Kidney glomerular epithelial cell (primary cell): ENCODE measurements at regions not wholly inside any gene's neighbourhood (a gene's known extent, or its start where the extent isn't known, plus 50 kb on each side); places are given as distances from the start of the nearest gene placed in this dataset.

Experiments
- DNase-seq: peaks from one replicate; lab custom pipeline; 2025; lab: John Stamatoyannopoulos, UW

GRCh38 chr14:89521988-89522387 is 105.0 kb upstream of the FOXN3 start:
- DNase-seq: no peak

DNA sequence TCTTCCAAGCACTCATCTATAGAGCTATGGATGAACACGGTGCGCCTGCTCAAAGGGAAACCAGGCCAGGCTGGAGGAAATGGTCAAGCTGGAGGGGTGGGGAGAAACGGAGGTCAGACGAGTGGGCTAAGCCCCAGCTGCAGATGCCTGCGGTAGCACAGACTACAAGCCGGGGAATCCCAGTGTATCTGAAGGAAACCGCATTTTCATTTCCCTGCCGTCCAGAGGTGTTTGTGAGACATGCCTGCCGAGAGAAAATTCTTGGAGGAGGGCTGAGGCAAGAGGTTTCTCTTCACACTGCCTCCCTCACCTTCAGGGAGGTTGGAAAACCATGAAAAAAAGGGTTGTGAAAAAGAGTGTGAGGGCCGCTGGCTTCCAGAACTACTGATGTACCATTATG is 102.0 kb upstream of the FOXN3 start:
- no peak for DNase-seq

GRCh38 chr14:89516173-89516572 is 99.1 kb upstream of the FOXN3 start:
- DNase-seq: no peak

- DNase-seq: no peak
Observed at GRCh38 chr14:89514601-89515000, 97.6 kb upstream of the FOXN3 start.

DNA sequence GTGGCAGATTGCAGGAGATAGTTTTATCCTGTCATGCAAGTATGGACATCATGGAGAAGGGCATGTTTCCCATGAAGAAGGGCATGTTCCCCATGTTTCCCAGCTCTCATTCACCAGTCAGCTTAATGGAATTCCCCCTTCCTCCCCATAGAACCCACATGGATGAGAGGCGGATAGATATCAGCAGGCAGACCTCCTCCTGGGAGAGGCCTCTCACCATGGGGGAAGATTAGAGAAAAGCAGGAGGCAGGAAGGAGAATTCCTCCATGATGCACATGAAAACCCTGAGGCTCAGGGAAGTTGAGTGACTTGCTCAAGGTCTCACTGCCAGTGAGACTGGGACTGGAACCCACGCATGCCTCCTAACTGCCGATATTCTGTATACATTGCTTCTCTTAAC is 92.9 kb upstream of the FOXN3 start:
- no peak for DNase-seq

DNA sequence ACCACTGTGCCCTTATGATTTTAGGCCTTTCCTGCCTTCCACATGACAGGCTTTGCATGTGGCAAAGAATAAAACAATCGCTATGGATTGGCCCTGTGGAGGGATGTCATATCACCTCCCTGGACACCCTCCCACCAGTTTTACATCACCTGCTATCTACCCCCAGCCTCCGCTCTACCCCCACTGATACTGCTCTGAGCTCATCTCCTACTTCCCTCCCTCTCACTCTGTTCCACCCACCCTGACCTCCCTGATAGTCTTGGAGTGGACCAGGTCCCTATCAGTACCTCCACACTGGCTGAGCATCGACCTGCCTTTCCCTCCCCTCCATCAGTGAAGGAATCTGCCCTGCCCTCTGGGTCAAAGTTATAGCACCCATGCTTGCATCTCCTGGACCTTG is 91.8 kb upstream of the FOXN3 start:
- no peak for DNase-seq

- DNase-seq: peak; percentile 36
Observed at GRCh38 chr14:89507926-89508460, 91.0 kb upstream of the FOXN3 start.

DNA sequence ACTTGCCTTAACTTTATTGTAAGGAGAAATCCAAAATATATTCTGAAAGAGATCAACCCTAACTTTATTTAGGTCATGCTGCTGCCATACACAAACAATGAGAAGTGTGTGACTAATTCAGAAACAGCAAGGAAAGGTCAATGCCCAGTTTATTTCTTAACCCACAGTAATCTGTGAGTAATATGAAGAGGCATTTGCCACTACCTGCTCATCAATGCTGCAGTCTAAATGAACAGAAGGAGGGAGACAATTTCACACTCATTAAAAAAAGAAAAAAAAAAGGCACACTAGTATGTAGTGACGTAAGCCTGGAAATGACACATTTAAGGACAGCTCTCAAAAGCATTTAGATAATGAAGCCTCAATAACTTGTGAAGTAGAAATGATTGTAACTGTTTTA is 90.5 kb upstream of the FOXN3 start:
- peak; percentile 92 for DNase-seq

GRCh38 chr14:89506891-89507452 is 89.9 kb upstream of the FOXN3 start:
- peak; percentile 77 for DNase-seq

DNA sequence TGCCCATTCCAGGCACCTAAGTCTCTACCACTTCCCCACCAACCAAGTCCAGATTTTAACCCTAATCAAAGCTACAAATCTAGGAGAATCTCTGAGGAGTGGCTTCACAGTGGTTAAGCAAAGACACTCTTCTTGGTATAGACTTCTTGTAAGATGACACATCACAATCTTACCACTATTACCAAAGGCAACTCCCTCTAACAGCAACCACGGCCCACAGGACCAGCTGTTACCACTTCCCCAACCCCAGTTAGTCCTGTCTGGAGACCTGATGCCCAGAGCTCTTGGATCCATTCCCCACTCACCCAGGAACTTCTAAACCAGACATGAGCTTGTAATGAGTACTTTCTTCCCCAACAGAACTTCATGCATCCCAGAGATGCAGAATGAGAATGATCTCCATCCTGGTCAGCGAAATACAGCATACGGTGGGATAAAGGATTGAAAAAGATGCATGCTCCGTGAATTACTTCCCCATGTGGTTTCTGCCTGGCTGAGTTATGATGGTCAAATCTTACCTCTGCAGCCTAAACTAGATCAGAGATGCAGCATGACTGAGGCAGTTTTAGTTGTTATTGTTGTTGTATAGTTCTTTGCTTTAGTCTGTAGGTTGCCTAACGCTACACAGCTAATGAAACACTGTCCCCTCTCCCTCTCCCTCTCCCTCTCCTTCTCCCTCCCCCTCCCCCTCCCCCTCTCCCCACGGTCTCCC is 87.7 kb upstream of the FOXN3 start:
- DNase-seq: peak; percentile 45

GRCh38 chr14:89504091-89504490 is 87.1 kb upstream of the FOXN3 start:
- DNase-seq: no peak

- DNase-seq: no peak
Observed at GRCh38 chr14:89503431-89503996, 86.5 kb upstream of the FOXN3 start.

GRCh38 chr14:89502966-89503365 is 85.9 kb upstream of the FOXN3 start:
- no peak for DNase-seq

- DNase-seq: no peak
Observed at GRCh38 chr14:89501381-89501780, 84.3 kb upstream of the FOXN3 start.

DNA sequence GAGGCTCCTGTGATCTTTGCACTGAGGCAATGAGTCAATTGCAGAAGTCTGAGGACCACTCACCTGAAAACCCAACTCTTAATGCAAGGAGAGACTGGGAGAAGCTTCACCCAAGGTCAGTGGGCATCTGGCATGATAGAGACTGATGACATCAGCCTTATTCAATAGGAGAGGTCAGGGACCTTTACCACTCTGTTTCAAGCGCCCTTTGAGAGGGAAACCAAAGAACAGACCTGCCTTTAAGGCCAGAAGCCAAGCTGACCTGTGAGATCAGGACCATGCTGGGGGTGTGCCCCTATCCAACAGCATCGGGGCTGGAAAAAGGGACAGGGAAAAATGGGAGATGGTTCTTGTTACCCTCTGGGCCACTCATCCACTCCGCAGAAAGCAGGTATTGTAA is 83.3 kb upstream of the FOXN3 start:
- no peak for DNase-seq

DNA sequence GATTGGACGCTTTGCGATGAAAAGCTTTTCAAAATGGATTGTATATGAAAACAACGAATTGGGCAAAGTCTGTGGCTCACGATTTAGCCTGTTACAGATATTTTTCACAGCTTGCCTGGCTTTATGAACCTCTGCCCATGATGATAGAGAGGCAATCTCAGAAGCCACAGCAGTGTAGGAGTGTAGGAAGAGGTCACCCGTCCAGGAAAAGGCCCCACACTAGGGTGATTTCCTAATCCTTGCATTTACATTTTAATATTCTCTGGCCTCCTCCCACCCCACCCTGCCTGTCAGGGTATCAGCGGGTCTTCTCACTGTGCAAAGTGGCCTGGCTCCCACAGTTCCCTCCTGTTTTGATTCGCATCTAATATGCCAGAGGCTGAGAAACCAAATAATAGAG is 81.8 kb upstream of the FOXN3 start:
- DNase-seq: no peak

DNA sequence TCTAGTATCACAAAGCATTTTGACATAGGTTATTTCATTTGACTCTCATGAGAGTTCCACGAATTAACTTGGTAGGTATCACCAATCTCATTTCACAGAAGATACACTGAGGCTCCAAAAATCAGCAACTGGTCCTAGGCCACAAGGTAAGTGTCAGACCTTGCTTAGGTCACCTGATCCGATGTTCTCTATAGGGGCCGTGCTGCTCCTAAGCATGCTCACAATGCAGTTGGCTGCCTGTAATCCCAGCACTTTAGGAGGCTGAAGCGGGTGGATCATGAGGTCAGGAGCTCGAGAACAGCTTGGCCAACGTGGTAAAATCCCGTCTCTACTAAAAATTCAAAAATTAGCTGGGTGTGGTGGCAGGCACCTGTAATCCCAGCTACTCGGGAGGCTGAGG is 78.7 kb upstream of the FOXN3 start:
- no peak for DNase-seq

DNA sequence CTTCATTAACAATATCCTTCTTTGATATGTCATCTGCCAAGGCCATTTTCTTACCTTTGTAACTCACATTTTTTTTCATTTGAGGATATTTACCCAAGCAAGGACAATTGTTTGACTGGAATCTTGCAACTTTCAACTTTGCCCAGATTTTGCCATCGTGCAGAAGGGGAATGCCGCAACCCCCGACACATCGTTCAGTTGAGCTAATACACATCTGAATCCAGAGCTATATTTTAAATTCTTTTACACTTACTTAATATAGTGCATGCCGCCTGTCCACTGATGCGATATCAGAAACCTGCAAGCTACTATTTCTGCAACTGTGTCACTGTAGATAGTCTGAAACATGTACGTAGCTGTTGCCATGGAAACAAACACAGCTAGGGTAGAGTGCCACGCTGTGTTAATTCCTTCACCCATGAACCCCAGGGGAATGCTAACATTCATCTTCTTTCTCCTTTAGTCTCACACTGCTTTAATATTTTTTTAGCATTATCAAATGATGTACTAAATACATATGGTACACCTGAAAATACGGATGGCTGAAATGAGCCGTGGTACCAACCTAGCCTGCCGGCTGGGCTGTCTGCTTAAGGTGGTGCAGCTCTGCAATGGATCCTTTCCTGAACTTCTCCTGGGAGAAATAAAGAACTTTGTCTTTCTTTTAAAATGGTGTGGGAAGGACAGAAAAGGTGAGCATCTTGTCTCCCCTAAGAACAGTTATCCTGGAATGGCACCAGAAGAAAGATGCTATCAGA is 77.0 kb upstream of the FOXN3 start:
- DNase-seq: peak; percentile 97

DNA sequence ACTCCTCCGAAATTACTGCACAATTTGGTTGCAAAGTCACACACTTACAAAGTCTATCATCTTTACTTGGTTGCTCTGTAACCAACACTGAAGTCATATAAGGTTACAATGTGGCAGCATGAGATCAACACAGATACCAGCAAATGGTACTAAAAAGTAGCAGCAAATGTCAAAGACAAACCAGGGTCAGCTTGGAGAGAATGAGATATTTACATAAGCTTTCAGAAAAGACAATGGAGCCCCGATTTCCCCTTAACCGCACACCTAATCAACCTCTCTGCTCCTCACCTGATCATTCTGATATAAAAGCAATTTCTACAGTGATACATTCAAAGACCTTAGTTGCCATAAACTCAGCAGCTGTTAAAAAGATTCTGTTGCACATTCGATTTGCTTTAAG is 76.4 kb upstream of the FOXN3 start:
- DNase-seq: no peak

DNA sequence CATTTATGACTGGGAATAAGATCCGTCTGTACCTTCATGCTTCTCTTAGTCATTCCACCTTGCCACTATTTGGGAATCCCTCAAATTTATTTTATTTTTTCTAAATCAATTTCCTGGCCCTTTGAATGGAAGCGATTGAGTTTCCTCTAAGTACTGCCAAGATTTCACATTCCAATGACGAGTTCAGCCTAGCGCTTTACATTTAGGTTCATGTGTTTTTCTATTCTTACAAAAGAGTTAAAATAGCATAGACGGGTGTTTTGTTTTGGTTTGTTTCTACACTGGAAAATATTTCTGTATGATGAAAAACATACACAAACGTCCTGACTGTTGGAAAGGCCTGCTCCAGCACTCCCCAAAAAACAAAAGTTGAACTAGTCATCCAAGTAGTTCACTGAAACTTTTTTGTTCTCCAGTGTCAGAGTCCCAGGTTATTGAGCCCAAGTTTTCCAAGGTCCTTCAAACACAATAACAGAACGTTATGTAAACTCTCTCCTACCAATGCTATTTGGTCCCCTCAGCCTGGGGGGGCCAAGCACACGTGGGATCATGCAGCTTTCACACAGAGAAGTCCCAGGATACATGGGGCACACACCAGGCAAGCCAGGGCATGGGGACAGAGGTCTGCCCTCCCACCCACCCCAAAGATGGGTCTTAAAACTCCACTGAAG is 74.8 kb upstream of the FOXN3 start:
- no peak for DNase-seq

DNA sequence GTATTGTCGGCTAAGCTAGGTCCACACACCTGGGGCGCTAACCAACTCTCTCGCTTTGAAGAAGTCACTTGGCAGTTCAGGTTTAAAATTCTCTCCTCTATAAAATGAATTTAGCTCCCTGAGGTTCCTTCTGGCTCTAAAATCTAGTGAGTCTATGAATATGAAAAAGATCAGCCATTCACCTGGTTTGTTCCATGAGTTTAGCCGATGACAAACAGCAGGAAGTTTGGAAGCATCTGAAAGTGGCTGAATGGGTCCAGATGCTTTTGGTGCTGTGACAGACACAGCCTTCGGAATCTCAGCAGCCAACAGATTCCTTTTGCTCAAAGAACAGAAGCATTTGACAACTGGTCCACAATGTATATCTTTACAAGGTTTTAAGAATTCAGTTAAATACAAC is 73.4 kb upstream of the FOXN3 start:
- no peak for DNase-seq

DNA sequence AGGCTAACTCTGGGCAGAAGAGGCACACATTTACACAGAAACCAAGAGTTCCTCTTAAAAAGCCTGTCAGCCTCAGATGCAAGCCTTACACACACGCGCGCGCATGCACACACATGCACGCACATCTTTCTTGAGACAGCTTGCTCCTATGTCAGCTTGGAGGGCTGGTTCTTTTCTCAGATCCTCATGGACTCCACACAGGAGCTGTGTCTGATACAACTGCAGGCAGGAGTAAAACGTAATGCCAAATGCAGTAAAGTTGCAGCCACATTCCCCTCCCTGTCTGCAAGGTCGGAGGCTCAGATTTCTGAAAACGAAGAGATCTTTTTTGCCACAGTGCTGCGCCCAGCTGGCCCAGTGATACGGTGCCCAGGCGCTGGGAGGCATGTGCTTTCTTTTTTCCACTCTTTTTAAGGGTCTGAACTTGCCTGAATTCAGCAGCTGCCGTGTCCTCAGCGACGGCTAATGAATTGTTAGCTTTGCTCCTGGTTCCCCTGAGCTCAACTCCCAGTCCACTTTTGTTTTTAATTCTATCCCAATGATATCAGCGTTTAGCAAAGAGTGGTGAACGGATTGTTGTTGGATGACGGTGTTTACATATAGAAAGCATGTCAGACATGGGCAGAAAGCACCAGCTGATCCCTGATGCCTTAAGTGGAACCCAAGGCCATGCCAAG is 72.9 kb upstream of the FOXN3 start:
- no peak for DNase-seq
